SJSA1 (cell line): ENCODE measurements at regions not wholly inside any gene's neighbourhood (a gene's known extent, or its start where the extent isn't known, plus 50 kb on each side); places are given as distances from the start of the nearest gene placed in this dataset.

Experiments
- DNase-seq, 2 experiments: peaks; one replicate each; pipeline ENCODE4 v3.0.0-alpha.2; 2015 to 2020; ENCODE audit warnings: low spot score in 2 of 2, low read depth in 1 of 2
- H3K27ac ChIP-seq: fragments of 250-450 bp; sonication (Bioruptor Pico); 2 replicates; pipeline ENCODE4 v1.5.1; 2020; ENCODE audit warnings: mild to moderate bottlenecking, moderate library complexity
- H3K27me3 ChIP-seq: fragments of 250-450 bp; sonication (Bioruptor Pico); replicated peaks from 2 replicates; pipeline ENCODE4 v1.5.1; 2020; ENCODE audit warnings: mild to moderate bottlenecking, moderate library complexity
- H3K36me3 ChIP-seq: fragments of 250-450 bp; sonication (Bioruptor Pico); 2 replicates; pipeline ENCODE4 v1.5.1; 2020; ENCODE audit warnings: mild to moderate bottlenecking
- H3K4me1 ChIP-seq: fragments of 250-450 bp; sonication (Bioruptor Pico); replicated peaks from 2 replicates; pipeline ENCODE4 v1.6.1; 2021; ENCODE audit warnings: mild to moderate bottlenecking
- H3K4me3 ChIP-seq: fragments of 250-450 bp; sonication (Bioruptor Pico); 2 replicates; pipeline ENCODE4 v1.5.1; 2020; ENCODE audit warnings: mild to moderate bottlenecking
- H3K9me3 ChIP-seq: fragments of 250-450 bp; sonication (Bioruptor Pico); replicated peaks from 2 replicates; pipeline ENCODE4 v1.5.1; 2020; ENCODE audit warnings: mild to moderate bottlenecking

DNA sequence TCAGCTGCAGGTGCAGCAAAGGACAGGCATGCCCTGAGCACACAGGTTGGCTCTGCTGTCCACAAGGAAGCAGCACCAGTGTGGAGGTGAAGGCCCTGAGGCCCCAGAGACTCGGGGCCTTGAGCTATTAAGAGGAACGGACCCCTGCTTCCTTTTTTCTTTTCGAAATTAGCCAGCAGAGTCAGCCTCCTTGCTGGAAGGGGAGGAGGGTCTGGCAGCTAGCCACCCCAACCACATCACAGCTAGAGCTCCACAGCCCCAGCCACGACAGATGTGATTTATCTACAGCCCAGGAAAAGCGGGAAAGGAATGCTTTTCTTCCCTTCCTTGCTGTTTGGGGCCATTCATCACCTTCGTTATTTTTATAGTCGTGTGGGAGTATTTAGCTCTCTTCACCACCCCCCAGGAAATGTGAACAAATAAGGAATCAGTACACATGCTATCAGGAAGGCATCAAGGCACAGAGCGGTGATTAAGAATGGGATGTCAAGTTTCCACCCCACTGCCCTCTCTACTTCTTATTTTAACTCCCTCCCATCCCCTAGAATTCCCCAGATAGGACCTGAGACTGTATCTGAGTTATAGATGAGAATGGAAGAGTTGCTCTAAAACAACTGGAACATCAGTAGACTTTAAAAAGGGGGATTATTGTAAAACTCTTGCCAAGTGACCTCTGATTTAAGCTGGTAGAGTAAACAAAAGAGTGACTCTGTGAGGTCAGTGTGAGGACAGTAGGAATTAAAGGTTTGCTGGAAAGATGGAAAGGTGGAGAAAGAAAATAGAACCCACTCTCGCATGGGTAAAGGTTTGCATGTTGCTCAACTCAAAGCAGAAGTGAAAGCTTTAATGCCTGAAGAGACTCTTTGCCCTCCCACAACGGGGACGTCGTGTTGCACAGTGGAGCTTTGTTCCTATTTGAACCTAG is 224.7 kb upstream of the GJB5 start:
- Histone ChIP-seq H3K9me3 (no peaks in the 10 kb centered on the region), H3K36me3 (no peaks in the 10 kb centered on the region), H3K4me1 (no peaks in the 10 kb centered on the region), H3K27me3 (no peaks in the 10 kb centered on the region), H3K4me3 (no peak overlapping the region), H3K27ac (no peak overlapping the region)
- no peak for DNase-seq

DNA sequence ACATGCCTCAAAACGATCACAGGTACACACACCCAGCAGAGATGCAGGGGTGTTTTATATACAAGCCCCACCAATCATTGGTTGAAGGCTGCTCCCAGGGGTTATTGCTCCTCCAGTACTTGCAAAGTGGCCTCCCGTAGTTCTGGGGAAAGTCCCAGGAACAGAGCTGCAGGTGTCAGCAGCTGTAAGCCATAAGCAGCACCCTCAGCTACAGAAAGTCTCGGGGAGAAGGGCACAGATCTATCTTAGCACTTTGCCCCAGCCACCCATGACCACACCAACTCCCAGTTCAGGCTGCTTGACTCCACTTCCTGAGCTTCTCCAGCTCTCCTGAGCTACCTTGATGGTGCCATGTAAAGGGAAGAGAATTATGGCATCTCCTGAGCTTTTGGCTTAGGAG is 222.7 kb upstream of the GJB5 start:
- H3K9me3 ChIP-seq = no peaks in the 10 kb centered on the region
- H3K4me3 ChIP-seq = no peak overlapping the region
- no peaks in the 10 kb centered on the region for H3K4me1 ChIP-seq
- DNase-seq = no peak
- no peaks in the 10 kb centered on the region for H3K36me3 ChIP-seq
- no peak overlapping the region for H3K27ac ChIP-seq
- H3K27me3 ChIP-seq = no peaks in the 10 kb centered on the region

DNA sequence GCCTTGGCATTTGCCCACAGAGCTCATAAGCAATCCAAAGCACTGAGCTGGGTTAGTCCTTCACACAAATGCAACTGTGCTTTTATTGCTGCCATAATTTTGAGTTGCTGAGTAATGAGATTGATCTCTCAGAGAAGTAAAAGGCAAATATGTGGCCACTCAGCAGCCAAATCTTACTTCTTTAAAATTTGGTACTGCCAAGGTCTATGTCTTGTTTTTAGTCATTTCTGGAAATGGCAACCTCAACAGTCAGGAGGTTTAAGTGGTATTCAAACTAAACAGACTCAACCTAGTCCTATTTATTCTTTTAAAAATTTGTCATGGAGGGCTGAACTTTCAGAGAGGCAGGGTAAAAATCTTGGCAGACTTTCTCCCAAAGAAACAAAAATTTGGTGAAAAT is 216.4 kb upstream of the GJB5 start:
- Histone ChIP-seq H3K9me3 (no peaks in the 10 kb centered on the region), H3K27me3 (no peaks in the 10 kb centered on the region), H3K4me3 (no peak overlapping the region), H3K4me1 (no peaks in the 10 kb centered on the region), H3K27ac (no peak overlapping the region), H3K36me3 (no peaks in the 10 kb centered on the region)
- no peak for DNase-seq

DNA sequence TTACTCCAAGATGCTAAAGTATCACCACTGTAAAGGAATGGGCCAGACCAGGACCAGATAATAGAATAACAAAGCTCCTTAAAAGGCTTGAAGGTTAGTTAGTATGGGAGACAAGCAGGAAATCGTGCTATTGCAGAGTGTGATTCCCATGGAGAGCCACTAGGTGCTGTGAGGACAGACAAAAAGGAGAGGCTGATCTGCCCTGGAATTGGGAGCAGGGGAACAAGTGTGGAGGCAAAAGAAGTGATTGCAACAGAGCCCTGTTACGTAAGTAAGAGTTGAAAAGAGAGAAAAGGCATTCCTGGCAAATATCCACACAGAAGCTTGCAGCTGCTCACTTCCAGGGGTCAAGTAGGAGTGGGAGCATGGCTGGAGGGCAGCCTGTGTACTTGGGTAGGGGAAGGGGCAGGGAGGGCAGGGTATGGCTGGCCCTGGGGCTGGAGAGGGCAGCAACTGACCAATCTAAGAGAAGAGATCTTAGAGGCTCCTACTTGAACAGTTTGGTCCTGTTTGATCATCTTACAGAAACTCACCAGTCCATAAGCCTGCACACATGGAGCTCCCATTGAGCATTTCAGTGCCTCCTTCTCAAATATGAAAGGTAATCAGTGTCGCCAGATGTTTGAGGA is 207.7 kb upstream of the GJB5 start:
- H3K27ac ChIP-seq = no peak overlapping the region
- no peaks in the 10 kb centered on the region for H3K9me3 ChIP-seq
- H3K4me3 ChIP-seq = no peak overlapping the region
- no peaks in the 10 kb centered on the region for H3K4me1 ChIP-seq
- DNase-seq = no peak
- no peaks in the 10 kb centered on the region for H3K36me3 ChIP-seq
- H3K27me3 ChIP-seq = no peaks in the 10 kb centered on the region

- H3K9me3 ChIP-seq = no peaks in the 10 kb centered on the region
- no peak for DNase-seq
- H3K4me1 ChIP-seq = no peaks in the 10 kb centered on the region
- no peak overlapping the region for H3K4me3 ChIP-seq
- no peak overlapping the region for H3K27ac ChIP-seq
- H3K36me3 ChIP-seq = no peaks in the 10 kb centered on the region
- H3K27me3 ChIP-seq = no peaks in the 10 kb centered on the region
Measured at GRCh38 chr1:34549199-34549598, 205.6 kb upstream of the GJB5 start.

DNA sequence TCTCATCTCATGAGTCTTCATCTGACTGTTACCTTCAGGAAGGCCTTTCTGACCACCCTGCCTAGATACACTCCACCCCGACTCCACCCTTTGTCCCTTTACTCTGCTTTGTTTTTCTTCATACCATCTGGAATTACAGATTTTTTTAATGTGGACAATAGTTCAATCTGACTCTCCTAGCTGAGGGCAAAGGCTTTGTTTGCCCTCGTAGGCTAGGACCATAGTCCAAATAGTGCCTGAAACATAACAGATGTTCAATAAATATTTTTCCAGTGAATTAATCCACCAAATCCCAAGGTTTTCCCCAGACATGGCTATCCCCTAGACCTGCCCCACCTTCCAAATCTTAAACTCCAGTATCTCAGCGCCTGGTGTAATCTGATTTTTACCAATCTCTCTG is 176.5 kb upstream of the GJB5 start:
- no peaks in the 10 kb centered on the region for H3K36me3 ChIP-seq
- H3K4me1 ChIP-seq = no peaks in the 10 kb centered on the region
- no peaks in the 10 kb centered on the region for H3K9me3 ChIP-seq
- no peak overlapping the region for H3K4me3 ChIP-seq
- H3K27ac ChIP-seq = no peak overlapping the region
- no peaks in the 10 kb centered on the region for H3K27me3 ChIP-seq
- no peak for DNase-seq

GRCh38 chr1:34582356-34582755 is 172.5 kb upstream of the GJB5 start:
- no peaks in the 10 kb centered on the region for H3K27me3 ChIP-seq
- no peaks in the 10 kb centered on the region for H3K9me3 ChIP-seq
- no peak overlapping the region for H3K4me3 ChIP-seq
- no peaks in the 10 kb centered on the region for H3K4me1 ChIP-seq
- H3K36me3 ChIP-seq = no peaks in the 10 kb centered on the region
- no peak overlapping the region for H3K27ac ChIP-seq
- DNase-seq = no peak

DNA sequence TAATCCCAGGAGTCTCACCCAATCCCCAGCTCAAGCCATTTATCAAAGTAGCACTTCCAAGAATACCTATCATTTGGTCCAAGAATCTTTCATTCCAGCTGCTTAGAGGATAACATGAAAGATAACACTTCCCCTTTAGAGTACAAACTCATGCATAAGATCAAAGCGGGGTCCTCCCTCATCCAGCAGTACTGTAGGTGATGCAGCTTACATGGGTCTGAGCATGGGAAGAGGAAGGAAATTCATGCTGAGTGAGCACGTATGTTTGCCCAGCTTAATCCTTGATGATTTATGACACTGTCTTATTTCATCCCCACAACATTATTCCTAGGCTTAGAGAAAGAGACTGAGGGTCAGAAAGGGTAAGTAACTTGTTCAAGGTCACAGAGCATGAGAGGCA is 167.1 kb upstream of the GJB5 start:
- H3K4me1 ChIP-seq = no peaks in the 10 kb centered on the region
- H3K4me3 ChIP-seq = no peak overlapping the region
- H3K27me3 ChIP-seq = no peaks in the 10 kb centered on the region
- no peak overlapping the region for H3K27ac ChIP-seq
- no peaks in the 10 kb centered on the region for H3K36me3 ChIP-seq
- no peaks in the 10 kb centered on the region for H3K9me3 ChIP-seq
- no peak for DNase-seq

DNA sequence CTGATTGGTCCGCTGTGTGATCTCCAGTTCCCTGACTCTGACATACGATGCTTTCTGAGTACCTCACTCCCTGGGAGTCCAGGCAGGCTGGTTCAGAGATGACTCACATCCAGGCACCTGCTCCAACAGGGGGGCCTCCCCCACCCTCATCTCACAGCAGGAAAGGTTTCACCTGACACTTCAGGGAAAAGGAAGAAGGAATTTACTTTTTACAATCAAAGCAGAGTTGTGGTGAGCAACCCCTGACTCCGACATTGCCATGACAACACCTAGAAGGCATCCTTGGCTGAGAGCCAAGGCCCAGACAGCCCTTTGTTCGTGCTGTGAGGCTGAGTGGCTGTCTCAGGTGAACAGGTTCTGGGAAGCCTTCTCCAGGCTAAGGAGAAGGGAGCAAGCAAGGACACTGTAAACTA is 164.6 kb upstream of the GJB5 start:
- Histone ChIP-seq H3K9me3 (no peaks in the 10 kb centered on the region), H3K36me3 (no peaks in the 10 kb centered on the region), H3K4me3 (no peak overlapping the region), H3K27me3 (no peaks in the 10 kb centered on the region), H3K27ac (no peak overlapping the region), H3K4me1 (no peaks in the 10 kb centered on the region)
- DNase-seq = no peak

- no peaks in the 10 kb centered on the region for H3K9me3 ChIP-seq
- H3K4me3 ChIP-seq = no peak overlapping the region
- H3K27ac ChIP-seq = no peak overlapping the region
- no peak for DNase-seq
- no peaks in the 10 kb centered on the region for H3K4me1 ChIP-seq
- no peaks in the 10 kb centered on the region for H3K27me3 ChIP-seq
- no peaks in the 10 kb centered on the region for H3K36me3 ChIP-seq
Measured at GRCh38 chr1:34591751-34592629, 162.9 kb upstream of the GJB5 start.

- H3K9me3 ChIP-seq = no peaks in the 10 kb centered on the region
- no peak overlapping the region for H3K4me3 ChIP-seq
- DNase-seq = peak; percentile 5 to 69
- H3K36me3 ChIP-seq = no peaks in the 10 kb centered on the region
- H3K4me1 ChIP-seq = no peaks in the 10 kb centered on the region
- H3K27ac ChIP-seq = no peak overlapping the region
- peaks cover 2% of the 10 kb centered on the region; the same call in 1 of the 2 replicates for H3K27me3 ChIP-seq
Measured at GRCh38 chr1:34597877-34598514, 156.9 kb upstream of the GJB5 start.

- Histone ChIP-seq H3K27me3 (peaks cover 6% of the 10 kb centered on the region; the same call in 1 of the 2 replicates), H3K36me3 (no peaks in the 10 kb centered on the region), H3K9me3 (no peaks in the 10 kb centered on the region), H3K4me1 (no peaks in the 10 kb centered on the region), H3K4me3 (no peak overlapping the region), H3K27ac (no peak overlapping the region)
- DNase-seq = no peak
Measured at GRCh38 chr1:34602907-34603306, 151.9 kb upstream of the GJB5 start.

GRCh38 chr1:34603594-34603993 is 151.3 kb upstream of the GJB5 start:
- no peaks in the 10 kb centered on the region for H3K9me3 ChIP-seq
- H3K27me3 ChIP-seq = peaks cover 6% of the 10 kb centered on the region; the same call in 1 of the 2 replicates

More at GRCh38 chr1:34603594-34603993, 151.3 kb upstream of the GJB5 start:
- Histone ChIP-seq H3K27ac (no peak overlapping the region), H3K4me3 (no peak overlapping the region), H3K4me1 (no peaks in the 10 kb centered on the region), H3K36me3 (no peaks in the 10 kb centered on the region)
- DNase-seq = no peak
